ENCODE measurements at regions not wholly inside any gene's neighbourhood (a gene's known extent, or its start where the extent isn't known, plus 50 kb on each side); places are given as distances from the start of the nearest gene placed in this dataset.

DNA sequence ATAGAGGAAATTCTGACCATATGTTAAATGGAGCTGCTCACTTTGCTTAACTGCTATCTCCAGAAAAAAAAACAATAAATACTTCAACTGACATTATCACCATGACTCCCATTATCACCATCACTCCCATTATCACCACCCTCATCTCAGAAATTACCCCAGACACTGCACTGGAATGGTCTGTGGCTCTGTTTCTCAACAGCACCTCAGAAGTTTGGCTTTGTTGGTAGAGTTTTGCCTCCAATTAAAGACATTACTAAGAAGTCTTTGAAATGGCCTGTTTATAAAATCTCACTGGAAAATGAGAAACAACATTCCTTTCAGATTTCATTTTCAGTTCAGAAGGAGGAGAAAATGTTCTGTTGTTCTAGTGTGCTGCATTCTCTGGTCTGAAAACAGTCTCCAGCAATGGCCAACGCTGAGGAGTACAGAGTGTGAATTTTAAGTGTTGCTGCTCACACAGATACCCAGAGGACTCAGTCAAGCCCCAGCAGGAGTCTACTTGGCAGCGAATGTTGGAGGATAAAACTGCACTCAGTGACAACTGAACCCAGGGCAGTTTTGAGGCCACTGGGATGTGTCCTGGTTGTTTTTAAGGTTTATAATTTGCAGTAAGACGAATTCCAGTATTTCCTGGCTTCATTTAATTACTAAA is 364.5 kb upstream of the CDH2 start:
- TF ChIP-seq, protein P1, sequence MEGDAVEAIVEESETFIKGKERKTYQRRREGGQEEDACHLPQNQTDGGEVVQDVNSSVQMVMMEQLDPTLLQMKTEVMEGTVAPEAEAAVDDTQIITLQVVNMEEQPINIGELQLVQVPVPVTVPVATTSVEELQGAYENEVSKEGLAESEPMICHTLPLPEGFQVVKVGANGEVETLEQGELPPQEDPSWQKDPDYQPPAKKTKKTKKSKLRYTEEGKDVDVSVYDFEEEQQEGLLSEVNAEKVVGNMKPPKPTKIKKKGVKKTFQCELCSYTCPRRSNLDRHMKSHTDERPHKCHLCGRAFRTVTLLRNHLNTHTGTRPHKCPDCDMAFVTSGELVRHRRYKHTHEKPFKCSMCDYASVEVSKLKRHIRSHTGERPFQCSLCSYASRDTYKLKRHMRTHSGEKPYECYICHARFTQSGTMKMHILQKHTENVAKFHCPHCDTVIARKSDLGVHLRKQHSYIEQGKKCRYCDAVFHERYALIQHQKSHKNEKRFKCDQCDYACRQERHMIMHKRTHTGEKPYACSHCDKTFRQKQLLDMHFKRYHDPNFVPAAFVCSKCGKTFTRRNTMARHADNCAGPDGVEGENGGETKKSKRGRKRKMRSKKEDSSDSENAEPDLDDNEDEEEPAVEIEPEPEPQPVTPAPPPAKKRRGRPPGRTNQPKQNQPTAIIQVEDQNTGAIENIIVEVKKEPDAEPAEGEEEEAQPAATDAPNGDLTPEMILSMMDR (IDR thresholded peaks at IDR 0.05): no peak
- TF ChIP-seq REST (IDR thresholded peaks at IDR 0.05; ENCODE audit: insufficient read depth in 1 of 2, low read depth in 2 of 2, low read length in 1 of 2): no peak
- no peak for TF ChIP-seq POLR2AphosphoS5 (IDR thresholded peaks at IDR 0.05; ENCODE audit: low read depth, low read length)
- TF ChIP-seq TCF7L2 (IDR thresholded peaks at IDR 0.05; ENCODE audit: low read depth, low read length): no peak

Data from Panc1 (cell line).